Dendritic cell treated with granulocyte-macrophage colony-stimulating factor and Interleukin-4, amounts not matched to agents 40 ng/mL and 50 ng/mL, for 4 days (primary cell): ENCODE measurements at regions not wholly inside any gene's neighbourhood (a gene's known extent, or its start where the extent isn't known, plus 50 kb on each side); places are given as distances from the start of the nearest gene placed in this dataset.
"Not testable (repeated sequence)": the region's sequence is repeated elsewhere in the genome, so short reads cannot be mapped to it uniquely, and the experiment has no call there.

Experiments used
- H3K27ac Mint-ChIP-seq: one replicate; pipeline ENCODE4 v1.8.0; 2022; ENCODE audit warnings: mild to moderate bottlenecking, mixed read lengths
- H3K27me3 Mint-ChIP-seq: one replicate; pipeline ENCODE4 v1.8.0; 2022; ENCODE audit warnings: mild to moderate bottlenecking, mixed read lengths
- H3K36me3 Mint-ChIP-seq: one replicate; pipeline ENCODE4 v1.8.0; 2022; ENCODE audit warnings: low read depth, mixed read lengths
- H3K4me1 Mint-ChIP-seq: one replicate; pipeline ENCODE4 v1.8.0; 2022; ENCODE audit warnings: low read depth, mixed read lengths
- H3K4me3 Mint-ChIP-seq: one replicate; pipeline ENCODE4 v1.8.0; 2022; ENCODE audit warnings: mild to moderate bottlenecking, moderate library complexity, mixed read lengths
- H3K9me3 Mint-ChIP-seq: one replicate; pipeline ENCODE4 v1.8.0; 2022; ENCODE audit warnings: mixed read lengths
- intact Hi-C: fragments of 100-400 bp; cut with micrococcal nuclease; formaldehyde crosslinking; loops from one replicate; pipeline ENCODE4 v1.15.0; 2022

DNA sequence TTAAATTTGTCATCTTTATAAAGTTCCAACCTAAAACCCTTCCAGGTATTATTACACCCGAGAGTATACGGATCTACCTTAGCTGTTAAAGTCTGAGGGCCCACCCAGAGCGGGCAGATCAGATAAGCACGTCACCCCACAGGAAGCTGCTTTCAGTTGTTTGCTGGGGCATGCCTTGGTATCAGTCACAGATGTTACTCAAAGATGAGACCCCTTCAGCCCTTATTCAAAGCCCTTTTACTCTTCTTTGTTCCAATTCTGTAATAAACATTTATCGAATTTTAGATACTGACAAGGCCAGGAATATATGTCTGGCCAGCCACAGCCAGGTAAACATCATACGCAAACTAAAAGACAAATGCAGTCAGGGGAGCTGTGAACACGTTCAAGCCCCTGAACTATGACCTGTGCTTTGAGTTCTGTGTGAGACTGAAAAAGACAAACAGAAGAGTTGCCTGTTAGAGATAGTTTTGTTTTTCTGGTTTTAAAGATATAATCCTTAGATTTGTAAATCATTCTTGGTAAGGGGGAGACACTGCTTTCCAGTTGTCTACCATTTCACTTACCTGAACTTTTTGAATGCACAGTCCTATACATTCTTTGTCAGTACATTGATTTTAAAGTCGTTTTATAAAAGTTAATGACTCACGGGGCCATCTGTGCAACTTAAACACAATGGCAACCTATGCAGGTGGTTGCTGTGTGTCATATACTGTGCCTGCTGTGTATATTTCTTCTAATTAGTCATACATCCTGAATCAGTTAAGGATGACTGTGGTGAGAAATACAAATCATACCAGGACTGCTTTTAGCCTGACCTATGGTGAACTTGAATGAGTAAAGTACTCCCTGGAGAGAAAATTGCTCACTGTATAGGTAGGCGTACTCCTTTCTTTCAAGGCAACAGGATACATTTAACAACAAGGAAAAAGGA is 100.5 kb upstream of the ITPRID2 start:
- Mint-ChIP-seq H3K9me3 (no peaks in the 10 kb centered on the region), H3K36me3 (no peaks in the 10 kb centered on the region), H3K27ac (no peak overlapping the region), H3K4me1 (peaks cover 6% of the 10 kb centered on the region), H3K4me3 (no peak overlapping the region), H3K27me3 (no peaks in the 10 kb centered on the region)
- intact Hi-C loops: no loop called here

DNA sequence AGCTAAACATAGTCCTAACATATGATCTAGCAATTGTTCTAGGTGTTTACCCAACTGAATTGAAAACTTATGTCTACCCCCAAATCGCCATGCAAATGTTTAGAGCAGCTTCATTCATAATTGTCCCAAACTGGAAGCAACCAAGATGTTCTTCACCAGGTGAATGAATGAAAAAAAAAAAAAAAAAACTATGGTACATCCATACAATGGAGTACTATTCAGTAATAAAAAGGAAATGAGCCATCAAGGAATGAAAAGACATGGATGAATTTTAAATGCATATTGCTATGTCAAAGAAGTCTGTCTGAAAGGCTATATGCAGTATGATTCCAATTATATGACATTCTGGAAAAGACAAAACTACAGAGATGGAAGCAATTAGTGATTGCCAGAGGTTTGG is 98.6 kb upstream of the ITPRID2 start:
- intact Hi-C loops: no loop called here
- no peak overlapping the region for H3K27ac Mint-ChIP-seq
- H3K36me3 Mint-ChIP-seq: no peaks in the 10 kb centered on the region
- H3K4me3 Mint-ChIP-seq: no peak overlapping the region
- no peaks in the 10 kb centered on the region for H3K27me3 Mint-ChIP-seq
- H3K4me1 Mint-ChIP-seq: no peaks in the 10 kb centered on the region
- no peaks in the 10 kb centered on the region for H3K9me3 Mint-ChIP-seq

DNA sequence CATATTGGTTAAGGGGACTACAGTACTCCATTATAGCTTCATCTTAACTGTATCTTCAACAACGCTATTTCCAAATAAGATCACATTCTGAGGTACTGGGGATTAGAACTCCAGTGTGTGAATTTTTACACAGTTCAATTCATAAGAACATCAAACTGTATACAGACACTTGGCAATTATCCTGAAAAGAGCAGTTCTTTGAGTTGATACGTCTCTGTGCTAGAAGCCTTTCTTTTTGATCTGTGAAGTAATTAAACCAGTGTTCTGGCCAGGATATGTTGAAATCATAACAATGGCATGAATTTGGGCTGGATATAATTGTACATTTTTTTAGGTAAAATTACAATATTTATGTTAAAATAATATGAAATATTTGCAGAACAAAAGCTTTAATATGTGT is 93.5 kb upstream of the ITPRID2 start:
- peaks cover 7% of the 10 kb centered on the region for H3K9me3 Mint-ChIP-seq
- no peaks in the 10 kb centered on the region for H3K36me3 Mint-ChIP-seq
- intact Hi-C loops: no loop called here
- H3K4me3 Mint-ChIP-seq: no peak overlapping the region
- H3K27me3 Mint-ChIP-seq: no peaks in the 10 kb centered on the region
- no peaks in the 10 kb centered on the region for H3K4me1 Mint-ChIP-seq
- no peak overlapping the region for H3K27ac Mint-ChIP-seq

DNA sequence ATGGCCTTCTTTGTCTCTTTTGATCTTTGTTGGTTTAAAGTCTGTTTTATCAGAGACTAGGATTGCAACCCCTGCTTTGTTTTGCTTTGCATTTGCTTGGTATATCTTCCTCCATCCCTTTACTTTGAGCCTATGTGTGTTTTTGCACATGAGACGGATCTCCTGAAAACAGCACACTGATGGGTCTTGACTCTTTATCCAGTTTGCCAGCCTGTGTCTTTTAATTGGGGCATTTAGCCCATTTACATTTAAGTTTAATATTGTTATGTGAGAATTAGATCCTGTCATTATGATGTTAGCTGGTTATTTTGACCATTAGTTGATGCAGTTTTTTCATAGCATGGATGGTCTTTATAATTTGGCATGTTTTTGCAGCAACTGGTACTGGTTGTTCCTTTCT is 89.2 kb upstream of the ITPRID2 start:
- intact Hi-C loops, H3K36me3 Mint-ChIP-seq, H3K4me3 Mint-ChIP-seq, H3K27me3 Mint-ChIP-seq, H3K27ac Mint-ChIP-seq, H3K9me3 Mint-ChIP-seq: not testable (repeated sequence)
- peaks cover 19% of the 10 kb centered on the region for H3K4me1 Mint-ChIP-seq

DNA sequence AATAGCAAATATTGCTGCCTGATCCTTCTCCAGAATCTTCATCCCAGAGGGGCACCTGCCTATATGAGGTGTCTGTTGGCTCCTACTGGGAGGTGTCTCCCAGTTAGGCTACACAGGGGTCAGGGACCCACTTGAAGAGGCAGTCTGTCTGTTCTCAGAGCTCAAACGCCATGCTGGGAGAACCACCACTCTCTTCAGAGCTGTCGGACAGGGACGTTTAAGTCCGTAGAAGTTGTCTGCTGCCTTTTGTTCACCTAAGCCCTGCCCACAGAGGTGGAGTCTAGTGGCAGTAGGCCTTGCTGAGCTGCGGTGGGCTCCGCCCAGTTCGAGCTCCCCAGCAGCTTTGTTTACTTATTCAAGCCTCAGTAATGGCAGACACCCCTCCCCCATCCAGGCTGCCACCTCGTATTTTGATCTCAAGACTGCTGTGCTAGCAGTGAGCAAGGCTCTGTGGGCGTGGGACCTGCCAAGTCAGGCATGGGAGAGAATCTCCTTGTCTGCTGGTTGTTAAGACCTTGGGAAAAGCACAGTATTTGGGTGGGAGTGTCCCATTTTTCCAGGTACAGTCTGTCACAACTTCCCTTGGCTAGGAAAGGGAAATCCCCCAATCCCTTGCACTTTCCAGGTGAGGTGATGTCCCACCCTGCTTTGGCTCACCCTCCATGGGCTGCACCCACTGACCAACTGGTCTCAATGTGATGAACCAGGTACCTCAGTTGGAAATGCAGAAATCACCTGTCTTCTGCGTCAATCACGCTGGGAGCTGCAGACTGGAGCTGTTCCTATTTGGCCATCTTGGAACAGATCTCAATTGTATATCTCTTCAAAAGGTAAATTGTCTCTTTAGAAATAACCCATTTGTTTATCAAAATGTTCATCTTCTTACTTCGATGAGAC is 87.4 kb upstream of the ITPRID2 start:
- H3K27ac Mint-ChIP-seq, H3K36me3 Mint-ChIP-seq, H3K27me3 Mint-ChIP-seq, H3K4me3 Mint-ChIP-seq, H3K9me3 Mint-ChIP-seq, intact Hi-C loops: not testable (repeated sequence)
- peaks cover 19% of the 10 kb centered on the region for H3K4me1 Mint-ChIP-seq

DNA sequence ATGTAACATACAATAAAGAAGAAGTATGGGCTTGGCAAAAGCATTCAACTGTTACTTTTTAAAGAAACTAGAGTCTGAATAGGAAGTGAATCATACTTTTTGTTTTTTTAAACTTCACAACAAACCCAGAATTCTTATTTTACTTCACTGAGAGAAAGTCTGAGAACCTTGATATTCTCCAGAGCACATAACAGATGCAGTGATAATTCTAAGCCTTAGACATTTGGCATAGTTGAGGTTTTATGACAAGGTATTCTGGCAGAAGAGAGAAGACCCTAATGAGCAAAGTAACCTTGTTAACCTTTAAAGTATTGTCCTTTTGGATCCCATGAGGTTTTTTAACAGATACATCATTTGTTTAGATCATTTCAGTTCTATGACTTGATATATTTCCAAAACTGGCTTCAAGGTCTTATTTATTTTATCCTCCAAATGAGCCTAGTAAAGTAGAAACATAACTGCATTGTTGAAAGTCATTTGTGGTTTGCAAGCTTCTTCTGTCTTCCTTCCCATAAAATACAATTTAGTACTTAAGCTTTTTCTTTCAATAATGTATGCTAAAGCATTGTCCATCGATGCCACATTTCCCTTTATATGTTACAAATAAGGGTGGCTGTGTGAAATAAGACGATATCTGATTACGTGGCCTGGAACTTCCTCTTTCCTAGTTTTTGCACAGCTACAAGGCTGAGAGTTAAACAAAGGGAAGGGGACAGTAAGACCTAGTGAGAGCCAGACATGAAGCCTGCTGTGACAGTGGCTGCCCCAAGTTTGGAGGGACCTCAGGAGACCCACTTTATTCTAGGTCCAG is 86.1 kb upstream of the ITPRID2 start:
- Mint-ChIP-seq H3K27me3 (no peaks in the 10 kb centered on the region), H3K9me3 (peaks cover 7% of the 10 kb centered on the region), H3K4me1 (peaks cover 19% of the 10 kb centered on the region), H3K36me3 (no peaks in the 10 kb centered on the region), H3K4me3 (no peak overlapping the region), H3K27ac (no peak overlapping the region)
- intact Hi-C loops: no loop called here

DNA sequence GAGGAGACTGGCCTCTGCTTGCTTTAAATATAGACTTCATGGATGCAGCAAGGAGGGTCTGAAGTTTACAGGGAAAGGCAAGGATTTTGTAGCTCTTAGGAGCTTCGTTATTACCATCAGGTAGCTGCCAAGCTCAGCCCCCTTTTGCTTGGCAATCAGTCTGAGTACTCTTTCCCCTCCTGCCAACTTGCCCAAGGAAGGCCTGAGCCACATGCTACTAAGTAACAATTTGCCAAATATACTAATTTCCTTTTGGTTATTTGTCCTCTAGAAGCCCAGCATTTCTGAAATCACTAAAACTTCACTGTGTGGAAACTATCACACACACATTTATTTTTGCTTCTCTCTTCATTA is 85.5 kb upstream of the ITPRID2 start:
- intact Hi-C loops: no loop called here
- Mint-ChIP-seq H3K4me1 (peaks cover 24% of the 10 kb centered on the region), H3K27me3 (no peaks in the 10 kb centered on the region), H3K4me3 (no peak overlapping the region), H3K27ac (no peak overlapping the region), H3K9me3 (peaks cover 7% of the 10 kb centered on the region), H3K36me3 (no peaks in the 10 kb centered on the region)

DNA sequence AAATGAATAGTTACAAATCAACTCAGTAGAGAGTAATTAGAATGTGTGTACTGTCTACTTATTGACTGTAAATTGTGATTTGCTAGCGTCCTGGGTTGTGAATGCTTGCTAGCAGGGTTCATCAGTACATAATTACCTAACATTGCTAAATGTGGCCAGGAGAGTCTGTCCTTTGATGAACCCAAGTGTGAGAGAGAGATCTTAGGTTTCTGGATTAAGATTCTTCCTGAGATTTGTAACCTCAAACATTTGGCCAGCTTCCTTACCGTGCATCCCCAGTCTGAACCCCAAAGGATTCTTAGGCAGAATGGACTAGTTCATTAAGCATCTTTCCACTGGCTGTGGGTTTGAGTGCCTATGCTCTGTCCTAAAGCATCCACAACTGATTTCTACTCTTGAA is 84.0 kb upstream of the ITPRID2 start:
- Mint-ChIP-seq H3K4me1 (peaks cover 28% of the 10 kb centered on the region), H3K36me3 (no peaks in the 10 kb centered on the region), H3K27ac (no peak overlapping the region), H3K9me3 (peaks cover 2% of the 10 kb centered on the region), H3K27me3 (no peaks in the 10 kb centered on the region), H3K4me3 (no peak overlapping the region)
- intact Hi-C loops: no loop called here

DNA sequence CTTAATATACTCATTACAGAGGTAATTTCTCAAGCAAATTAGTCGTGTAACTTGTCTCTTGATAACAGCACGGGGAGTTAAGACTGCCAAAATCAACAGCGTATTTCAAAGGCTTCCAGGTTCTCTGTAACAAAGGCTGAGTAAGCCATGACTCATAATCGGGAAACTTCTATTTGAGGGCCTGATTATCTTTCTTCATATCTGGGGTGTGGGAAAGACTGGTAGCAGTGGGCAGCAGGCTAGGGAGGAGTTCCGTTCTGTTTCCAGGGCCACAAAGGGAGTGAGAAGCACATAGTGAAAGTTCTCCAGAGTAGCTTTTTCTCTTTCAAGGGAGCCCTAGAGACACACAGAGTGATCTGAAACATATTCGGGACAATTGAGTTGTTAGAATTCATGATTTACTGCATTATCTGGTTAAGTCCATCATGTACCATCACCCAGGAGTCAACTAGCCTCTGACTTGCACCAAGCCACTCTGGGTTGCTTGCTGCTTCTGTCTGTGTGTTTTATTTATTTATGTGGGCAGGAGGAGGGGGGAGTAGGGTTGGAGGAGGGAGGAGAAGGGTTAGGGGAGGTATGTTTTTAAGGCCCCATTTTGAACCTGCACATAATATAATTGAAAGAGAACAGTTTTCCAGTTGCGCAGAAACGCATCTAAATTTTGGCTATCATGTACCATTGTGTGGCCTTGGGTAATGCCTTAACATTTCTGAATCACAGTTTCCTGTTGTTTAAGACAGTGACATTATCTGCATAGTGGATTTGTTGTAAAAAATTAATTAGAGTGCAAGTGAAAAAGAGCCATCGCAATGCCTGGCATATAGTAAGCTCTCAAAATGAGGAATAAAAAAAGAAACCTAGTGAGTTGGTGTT is 80.5 kb upstream of the ITPRID2 start:
- intact Hi-C loops: no loop called here
- H3K27ac Mint-ChIP-seq: no peak overlapping the region
- H3K27me3 Mint-ChIP-seq: no peaks in the 10 kb centered on the region
- no peaks in the 10 kb centered on the region for H3K36me3 Mint-ChIP-seq
- no peak overlapping the region for H3K4me3 Mint-ChIP-seq
- no peaks in the 10 kb centered on the region for H3K9me3 Mint-ChIP-seq
- H3K4me1 Mint-ChIP-seq: peaks cover 25% of the 10 kb centered on the region

DNA sequence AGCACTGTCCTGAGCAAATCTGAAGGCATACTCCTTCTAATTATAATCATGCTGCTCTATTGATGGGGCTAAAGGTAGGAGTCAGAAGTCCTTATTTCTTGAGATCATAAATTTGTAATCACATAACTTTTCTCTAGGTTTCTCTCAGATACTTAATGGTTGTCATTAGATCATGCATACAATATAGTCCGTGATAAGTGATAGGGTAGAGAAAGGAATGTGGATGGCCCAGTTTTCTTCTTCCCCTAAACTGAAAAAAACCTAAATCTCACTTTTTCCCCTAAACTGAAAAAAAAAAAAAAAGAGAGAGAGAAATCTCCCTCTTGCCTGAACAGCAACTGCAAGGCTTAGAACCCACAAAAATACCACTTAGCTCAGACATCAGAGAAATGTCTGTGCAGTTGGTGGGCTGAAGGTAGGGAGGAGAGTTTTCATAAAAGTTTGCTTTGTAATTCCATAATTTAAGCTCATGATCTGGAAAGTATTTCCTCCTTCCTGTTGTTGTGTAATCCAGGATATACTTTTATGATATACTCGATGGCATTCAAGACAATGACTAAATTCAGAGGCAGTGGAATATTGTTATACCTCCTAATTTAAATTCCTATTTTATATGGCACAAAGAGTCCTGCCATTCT is 79.3 kb upstream of the ITPRID2 start:
- H3K27ac Mint-ChIP-seq: no peak overlapping the region
- intact Hi-C loops: no loop called here
- peaks cover 25% of the 10 kb centered on the region for H3K4me1 Mint-ChIP-seq
- H3K4me3 Mint-ChIP-seq: no peak overlapping the region
- H3K9me3 Mint-ChIP-seq: no peaks in the 10 kb centered on the region
- no peaks in the 10 kb centered on the region for H3K36me3 Mint-ChIP-seq
- H3K27me3 Mint-ChIP-seq: no peaks in the 10 kb centered on the region

DNA sequence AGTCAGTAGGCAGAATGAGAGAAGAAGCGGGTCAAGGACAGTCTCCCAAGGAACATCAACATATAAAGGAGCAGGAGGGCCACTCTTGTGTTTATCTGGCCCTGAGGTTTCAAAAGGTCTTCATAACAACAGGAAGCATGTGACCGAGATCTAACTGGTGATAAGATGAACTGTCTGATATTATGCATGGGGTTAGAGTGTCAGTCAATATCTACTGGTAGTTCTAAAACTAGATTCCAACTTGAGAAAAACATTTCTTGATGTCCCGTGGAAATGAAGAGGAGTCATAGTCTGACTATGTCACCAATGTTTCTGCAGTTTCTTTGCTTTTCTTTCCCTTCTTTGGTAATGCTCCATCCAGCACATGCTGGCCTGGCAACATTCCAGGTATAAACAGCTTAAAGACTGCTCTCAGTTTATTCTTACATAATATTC is 77.5 kb upstream of the ITPRID2 start:
- no peaks in the 10 kb centered on the region for H3K27me3 Mint-ChIP-seq
- no peak overlapping the region for H3K27ac Mint-ChIP-seq
- H3K4me3 Mint-ChIP-seq: no peak overlapping the region
- no peaks in the 10 kb centered on the region for H3K36me3 Mint-ChIP-seq
- intact Hi-C loops: no loop called here
- peaks cover 25% of the 10 kb centered on the region for H3K4me1 Mint-ChIP-seq
- no peaks in the 10 kb centered on the region for H3K9me3 Mint-ChIP-seq

DNA sequence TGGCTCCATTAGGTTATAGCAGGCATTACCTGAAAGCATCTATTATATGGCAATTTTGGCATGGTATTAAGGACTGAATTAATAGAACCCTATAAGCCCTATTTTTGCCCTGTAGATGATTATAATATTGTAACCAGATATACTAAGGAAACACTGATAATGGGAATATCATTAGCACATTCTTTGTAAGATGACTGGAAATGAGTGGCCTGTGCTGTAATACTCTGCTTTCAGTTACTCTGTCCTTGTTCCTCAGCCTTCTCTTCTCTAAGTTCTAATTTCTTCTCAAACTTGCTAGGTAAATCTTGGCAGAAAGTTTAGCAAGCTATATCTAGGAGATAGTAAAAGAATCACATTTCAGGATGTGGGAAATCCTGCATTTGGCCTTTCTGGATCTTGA is 74.0 kb upstream of the ITPRID2 start:
- Mint-ChIP-seq H3K4me1 (peaks cover 16% of the 10 kb centered on the region), H3K4me3 (no peak overlapping the region), H3K27me3 (no peaks in the 10 kb centered on the region), H3K9me3 (no peaks in the 10 kb centered on the region), H3K27ac (no peak overlapping the region), H3K36me3 (no peaks in the 10 kb centered on the region)
- intact Hi-C loops: no loop called here
